ENCODE measurements at regions not wholly inside any gene's neighbourhood (a gene's known extent, or its start where the extent isn't known, plus 50 kb on each side); places are given as distances from the start of the nearest gene placed in this dataset.

GRCh38 chr2:126425943-126426342 is 230.0 kb upstream of the GYPC start:
- no peak overlapping the region for H3K4me3 ChIP-seq (ENCODE audit: low read depth, low read length)
- no peak for DNase-seq (ENCODE audit: low read depth)
- TF ChIP-seq CTCF (IDR thresholded peaks at IDR 0.05; ENCODE audit: insufficient read depth, low read length), result no peak

GRCh38 chr2:126429103-126429502 is 226.9 kb upstream of the GYPC start:
- no peak for TF ChIP-seq CTCF (IDR thresholded peaks at IDR 0.05; ENCODE audit: insufficient read depth, low read length)
- no peak overlapping the region for H3K4me3 ChIP-seq (ENCODE audit: low read depth, low read length)
- no peak for DNase-seq (ENCODE audit: low read depth)

DNA sequence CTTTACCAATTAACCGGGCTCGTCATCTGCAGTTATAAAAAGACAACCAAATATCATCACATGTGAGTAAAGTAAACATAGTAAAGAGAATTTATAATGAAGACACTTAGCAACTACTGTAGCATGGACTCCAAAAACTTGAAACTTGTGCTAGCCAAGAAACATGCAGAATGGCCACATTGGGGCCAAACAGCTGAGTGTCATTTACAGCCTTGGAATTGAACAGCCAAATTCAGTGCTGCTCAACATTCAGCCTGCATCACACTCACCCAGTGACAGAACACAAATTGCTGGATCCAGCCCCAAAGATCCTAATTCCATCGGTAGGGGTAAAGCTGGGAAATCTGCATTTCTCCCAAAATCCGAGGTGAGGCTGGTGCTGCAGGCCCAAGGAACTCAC is 224.8 kb upstream of the GYPC start:
- no peak for TF ChIP-seq CTCF (IDR thresholded peaks at IDR 0.05; ENCODE audit: insufficient read depth, low read length)
- no peak for DNase-seq (ENCODE audit: low read depth)
- no peak overlapping the region for H3K4me3 ChIP-seq (ENCODE audit: low read depth, low read length)

- no peak overlapping the region for H3K4me3 ChIP-seq (ENCODE audit: low read depth, low read length)
- DNase-seq (ENCODE audit: low read depth), result no peak
- TF ChIP-seq CTCF (IDR thresholded peaks at IDR 0.05; ENCODE audit: insufficient read depth, low read length), result no peak
Measured at GRCh38 chr2:126436411-126436810, 219.5 kb upstream of the GYPC start.

DNA sequence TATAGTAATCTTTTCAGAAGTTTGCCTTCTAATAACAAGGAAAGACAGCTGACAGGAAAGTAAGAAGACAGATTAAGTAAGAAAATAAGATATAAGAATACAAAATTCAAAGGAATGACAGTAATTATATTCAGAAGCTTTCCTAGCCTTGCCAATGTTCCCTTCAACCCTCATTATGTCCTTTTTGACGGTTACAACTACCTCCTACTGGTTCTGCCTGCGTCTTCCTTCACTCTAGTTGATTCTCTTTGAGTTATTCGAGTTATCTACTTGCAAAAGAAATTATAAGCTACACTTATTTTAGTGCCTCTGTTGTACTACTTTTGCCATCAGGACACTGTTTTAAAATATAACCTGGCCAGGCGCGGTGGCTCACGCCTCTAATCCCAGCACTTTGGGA is 218.9 kb upstream of the GYPC start:
- no peak for TF ChIP-seq CTCF (IDR thresholded peaks at IDR 0.05; ENCODE audit: insufficient read depth, low read length)
- no peak for DNase-seq (ENCODE audit: low read depth)
- H3K4me3 ChIP-seq (ENCODE audit: low read depth, low read length), result no peak overlapping the region

GRCh38 chr2:126444512-126444911 is 211.4 kb upstream of the GYPC start:
- no peak overlapping the region for H3K4me3 ChIP-seq (ENCODE audit: low read depth, low read length)
- no peak for TF ChIP-seq CTCF (IDR thresholded peaks at IDR 0.05; ENCODE audit: insufficient read depth, low read length)
- no peak for DNase-seq (ENCODE audit: low read depth)

DNA sequence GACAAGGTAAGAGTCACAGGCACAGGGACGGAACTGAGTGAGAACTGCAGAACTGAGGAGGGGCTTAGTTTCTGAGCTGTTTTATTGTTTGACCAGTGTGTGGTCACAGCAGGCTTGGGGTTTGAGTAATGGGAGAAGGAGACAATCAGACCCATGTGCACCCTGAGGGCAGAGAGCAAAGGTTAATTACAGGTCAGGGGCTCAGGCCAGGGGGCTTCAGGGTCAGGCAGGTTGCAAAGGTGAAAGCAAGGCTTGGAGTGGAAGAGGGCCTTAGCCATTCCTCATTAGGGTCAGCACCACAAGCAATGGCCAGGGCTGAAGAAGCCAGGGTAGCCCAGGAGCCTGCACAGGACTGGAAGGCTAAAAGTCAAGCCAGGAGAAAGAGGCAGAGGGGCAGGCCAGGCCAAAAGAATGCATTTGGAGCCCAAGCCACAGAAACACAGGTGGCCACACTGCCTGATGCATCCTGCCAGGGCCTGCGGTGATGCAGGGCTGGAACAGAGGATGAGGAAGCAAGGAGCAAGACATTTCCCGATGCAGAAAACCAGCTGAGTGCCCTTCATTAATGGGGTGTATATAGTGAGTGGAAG is 209.8 kb upstream of the GYPC start:
- no peak for TF ChIP-seq CTCF (IDR thresholded peaks at IDR 0.05; ENCODE audit: insufficient read depth, low read length)
- DNase-seq (ENCODE audit: low read depth), result no peak
- no peak overlapping the region for H3K4me3 ChIP-seq (ENCODE audit: low read depth, low read length)

All from fibroblast of the aortic adventitia (primary cell).